HL-60 (cell line): ENCODE measurements at regions not wholly inside any gene's neighbourhood (a gene's known extent, or its start where the extent isn't known, plus 50 kb on each side); places are given as distances from the start of the nearest gene placed in this dataset.

Experiments used
- DNase-seq, 2 experiments: peaks; one replicate each; pipeline ENCODE4 v3.0.0-alpha.2; 2010 to 2020; ENCODE audit warnings: low read depth in 1 of 2, low spot score in 1 of 2
- H3K27ac ChIP-seq: fragments of 250-450 bp; sonication (Bioruptor Pico); replicated peaks from 2 replicates; pipeline ENCODE4 v1.5.1; 2020; ENCODE audit warnings: mild to moderate bottlenecking, moderate library complexity
- H3K27me3 ChIP-seq: fragments of 250-450 bp; sonication (Bioruptor Pico); 2 replicates; pipeline ENCODE4 v1.5.1; 2021; ENCODE audit warnings: mild to moderate bottlenecking, moderate library complexity; ENCODE audit not compliant: insufficient read depth, poor library complexity, severe bottlenecking
- H3K4me3 ChIP-seq: replicated peaks from 2 replicates; pipeline ENCODE4 v1.5.1; 2011; ENCODE audit warnings: mild to moderate bottlenecking, control low read depth, low read length; ENCODE audit not compliant: insufficient read depth
- CTCF ChIP-seq: IDR thresholded peaks from one replicate; pipeline ENCODE4 v1.5.1; 2011; ENCODE audit warnings: low read length, control low read depth, inconsistent platforms; ENCODE audit not compliant: insufficient read depth
- GABPA ChIP-seq: IDR thresholded peaks from 2 replicates; pipeline ENCODE4 v1.6.1; 2012; ENCODE audit warnings: low read depth
- POLR2AphosphoS5 ChIP-seq: IDR thresholded peaks from 2 replicates; pipeline ENCODE4 v1.6.1; 2012; ENCODE audit warnings: low read depth
- REST ChIP-seq: IDR thresholded peaks from 2 replicates; pipeline ENCODE4 v1.6.1; 2012; ENCODE audit warnings: low read depth; ENCODE audit not compliant: insufficient replicate concordance
- SPI1 ChIP-seq: IDR thresholded peaks from 2 replicates; pipeline ENCODE4 v1.6.1; 2012; ENCODE audit warnings: low read depth, mild to moderate bottlenecking, borderline replicate concordance

GRCh38 chr10:128461991-128462390, 335.8 kb upstream of the MKI67 start:
- TF ChIP-seq GABPA (no peak), SPI1 (no peak), POLR2AphosphoS5 (no peak), CTCF (no peak), REST (no peak)
- no peak for DNase-seq
- H3K4me3 ChIP-seq: no peak overlapping the region
- no peak overlapping the region for H3K27ac ChIP-seq
- no peaks in the 10 kb centered on the region for H3K27me3 ChIP-seq

- no peak overlapping the region for H3K27ac ChIP-seq
- TF ChIP-seq POLR2AphosphoS5 (no peak), GABPA (no peak), SPI1 (no peak), CTCF (no peak), REST (no peak)
- no peak overlapping the region for H3K4me3 ChIP-seq
- no peak for DNase-seq
- H3K27me3 ChIP-seq: no peaks in the 10 kb centered on the region
Observed at GRCh38 chr10:128462844-128463243, 336.6 kb upstream of the MKI67 start.

- Histone ChIP-seq H3K27ac (no peak overlapping the region), H3K27me3 (no peaks in the 10 kb centered on the region), H3K4me3 (no peak overlapping the region)
- no peak for DNase-seq
- TF ChIP-seq REST: no peak
- TF ChIP-seq GABPA: no peak
- no peak for TF ChIP-seq POLR2AphosphoS5
- no peak for TF ChIP-seq SPI1
- TF ChIP-seq CTCF: no peak
Observed at GRCh38 chr10:128463991-128464760, 338.0 kb upstream of the MKI67 start.
